Stimulated activated naive B cell treated with anti-CD40 and anti-IgM and Interleukin-4, amounts not matched to agents 10 μg/mL and 1 μg/mL and 100 μg/mL, for 72 hours (primary cell): ENCODE measurements at regions not wholly inside any gene's neighbourhood (a gene's known extent, or its start where the extent isn't known, plus 50 kb on each side); places are given as distances from the start of the nearest gene placed in this dataset.

Experiments
- ATAC-seq, 2 donors: fragments of 150-1000 bp; cut with Tn5 transposase; replicated peaks; 2 replicates each; pipeline ENCODE4 v1.10.0; 2021; ENCODE audit warnings: moderate library complexity in 1 of 2
- DNase-seq: peaks from one replicate; pipeline ENCODE4 v3.0.0; 2021
- H3K27ac Mint-ChIP-seq: one replicate; pipeline ENCODE4 v1.8.0; 2022; ENCODE audit warnings: mild to moderate bottlenecking, mixed read lengths
- H3K27me3 Mint-ChIP-seq, 2 donors: one replicate each; pipeline ENCODE4 v1.8.0; 2022; ENCODE audit warnings: mixed read lengths in 2 of 2
- H3K36me3 Mint-ChIP-seq, 2 donors: one replicate each; pipeline ENCODE4 v1.8.0; 2022; ENCODE audit warnings: mixed read lengths in 2 of 2, mild to moderate bottlenecking in 1 of 2
- H3K4me1 Mint-ChIP-seq, 2 donors: one replicate each; pipeline ENCODE4 v1.8.0; 2022; ENCODE audit warnings: mixed read lengths in 2 of 2, mild to moderate bottlenecking in 1 of 2
- H3K4me3 Mint-ChIP-seq, 2 donors: one replicate each; pipeline ENCODE4 v1.8.0; 2022; ENCODE audit warnings: mild to moderate bottlenecking in 2 of 2, mixed read lengths in 2 of 2, moderate library complexity in 1 of 2
- H3K9me3 Mint-ChIP-seq, 2 donors: one replicate each; pipeline ENCODE4 v1.8.0; 2022; ENCODE audit warnings: mixed read lengths in 2 of 2, mild to moderate bottlenecking in 1 of 2

GRCh38 chr5:102014371-102014770 lies 281.7 kb downstream of the SLCO4C1 start:
- H3K9me3 Mint-ChIP-seq, result no peaks in the 10 kb centered on the region
- H3K36me3 Mint-ChIP-seq, result no peaks in the 10 kb centered on the region
- H3K4me1 Mint-ChIP-seq, result no peaks in the 10 kb centered on the region
- no peaks in the 10 kb centered on the region for H3K27me3 Mint-ChIP-seq
- no peak for DNase-seq
- no peak overlapping the region for H3K4me3 Mint-ChIP-seq
- no peak overlapping the region for H3K27ac Mint-ChIP-seq
- ATAC-seq, result no peak

GRCh38 chr5:102010644-102011043 lies 285.4 kb downstream of the SLCO4C1 start:
- Mint-ChIP-seq H3K4me1 (no peaks in the 10 kb centered on the region), H3K27me3 (no peaks in the 10 kb centered on the region), H3K9me3 (no peaks in the 10 kb centered on the region), H3K36me3 (no peaks in the 10 kb centered on the region), H3K27ac (no peak overlapping the region), H3K4me3 (no peak overlapping the region)
- ATAC-seq, result no peak
- DNase-seq, result no peak

- H3K4me3 Mint-ChIP-seq, result no peak overlapping the region
- ATAC-seq (no peak), DNase-seq (no peak)
- H3K4me1 Mint-ChIP-seq, result no peaks in the 10 kb centered on the region
- no peak overlapping the region for H3K27ac Mint-ChIP-seq
- no peaks in the 10 kb centered on the region for H3K27me3 Mint-ChIP-seq
- no peaks in the 10 kb centered on the region for H3K36me3 Mint-ChIP-seq
- no peaks in the 10 kb centered on the region for H3K9me3 Mint-ChIP-seq
Observed at GRCh38 chr5:101997235-101997634, 298.8 kb downstream of the SLCO4C1 start.

GRCh38 chr5:101995585-101995984 lies 300.5 kb downstream of the SLCO4C1 start:
- H3K4me3 Mint-ChIP-seq, result no peak overlapping the region
- H3K9me3 Mint-ChIP-seq, result no peaks in the 10 kb centered on the region
- no peak for DNase-seq
- no peak for ATAC-seq
- H3K27me3 Mint-ChIP-seq, result no peaks in the 10 kb centered on the region
- H3K36me3 Mint-ChIP-seq, result no peaks in the 10 kb centered on the region
- no peak overlapping the region for H3K27ac Mint-ChIP-seq
- H3K4me1 Mint-ChIP-seq, result no peaks in the 10 kb centered on the region

GRCh38 chr5:101991486-101991885 lies 304.6 kb downstream of the SLCO4C1 start:
- no peak for DNase-seq
- H3K4me1 Mint-ChIP-seq, result no peaks in the 10 kb centered on the region
- no peak overlapping the region for H3K4me3 Mint-ChIP-seq
- H3K9me3 Mint-ChIP-seq, result no peaks in the 10 kb centered on the region
- H3K36me3 Mint-ChIP-seq, result no peaks in the 10 kb centered on the region
- H3K27ac Mint-ChIP-seq, result no peak overlapping the region
- no peaks in the 10 kb centered on the region for H3K27me3 Mint-ChIP-seq
- no peak for ATAC-seq

- Mint-ChIP-seq H3K4me3 (no peak overlapping the region), H3K27me3 (no peaks in the 10 kb centered on the region), H3K27ac (no peak overlapping the region), H3K4me1 (no peaks in the 10 kb centered on the region), H3K9me3 (no peaks in the 10 kb centered on the region), H3K36me3 (no peaks in the 10 kb centered on the region)
- DNase-seq, result no peak
- no peak for ATAC-seq
Observed at GRCh38 chr5:101989659-101990058, 306.4 kb downstream of the SLCO4C1 start.

GRCh38 chr5:101977729-101978345 lies 318.2 kb downstream of the SLCO4C1 start:
- peak; percentile 48 to 50 for ATAC-seq
- DNase-seq, result no peak
- H3K27me3 Mint-ChIP-seq, result no peaks in the 10 kb centered on the region
- H3K4me1 Mint-ChIP-seq, result no peaks in the 10 kb centered on the region
- no peaks in the 10 kb centered on the region for H3K36me3 Mint-ChIP-seq
- no peak overlapping the region for H3K4me3 Mint-ChIP-seq
- H3K27ac Mint-ChIP-seq, result no peak overlapping the region
- no peaks in the 10 kb centered on the region for H3K9me3 Mint-ChIP-seq

GRCh38 chr5:101976933-101977332 lies 319.2 kb downstream of the SLCO4C1 start:
- no peaks in the 10 kb centered on the region for H3K9me3 Mint-ChIP-seq
- no peak overlapping the region for H3K4me3 Mint-ChIP-seq
- ATAC-seq (no peak), DNase-seq (no peak)
- no peak overlapping the region for H3K27ac Mint-ChIP-seq
- H3K27me3 Mint-ChIP-seq, result no peaks in the 10 kb centered on the region
- no peaks in the 10 kb centered on the region for H3K4me1 Mint-ChIP-seq
- H3K36me3 Mint-ChIP-seq, result no peaks in the 10 kb centered on the region

- Mint-ChIP-seq H3K4me3 (no peak overlapping the region), H3K27ac (no peak overlapping the region), H3K4me1 (no peaks in the 10 kb centered on the region), H3K27me3 (no peaks in the 10 kb centered on the region), H3K9me3 (peaks cover 0 to 2% of the 10 kb centered on the region in 2 donors), H3K36me3 (no peaks in the 10 kb centered on the region)
- ATAC-seq (no peak), DNase-seq (no peak)
Observed at GRCh38 chr5:101969742-101970141, 326.3 kb downstream of the SLCO4C1 start.

GRCh38 chr5:101966476-101966875 lies 329.6 kb downstream of the SLCO4C1 start:
- ATAC-seq, result no peak
- Mint-ChIP-seq H3K4me3 (no peak overlapping the region), H3K27ac (no peak overlapping the region), H3K4me1 (no peaks in the 10 kb centered on the region), H3K9me3 (peaks cover 1 to 2% of the 10 kb centered on the region in 2 donors), H3K36me3 (no peaks in the 10 kb centered on the region), H3K27me3 (no peaks in the 10 kb centered on the region)
- no peak for DNase-seq

GRCh38 chr5:101955891-101956290 lies 340.2 kb downstream of the SLCO4C1 start:
- H3K4me1 Mint-ChIP-seq, result no peaks in the 10 kb centered on the region

GRCh38 chr5:101950019-101950418 lies 346.1 kb downstream of the SLCO4C1 start:
- peaks cover 0 to 5% of the 10 kb centered on the region in 2 donors for H3K9me3 Mint-ChIP-seq
- no peaks in the 10 kb centered on the region for H3K27me3 Mint-ChIP-seq
- H3K27ac Mint-ChIP-seq, result no peak overlapping the region
- DNase-seq (no peak), ATAC-seq (no peak)
- H3K4me3 Mint-ChIP-seq, result no peak overlapping the region
- no peaks in the 10 kb centered on the region for H3K4me1 Mint-ChIP-seq
- no peaks in the 10 kb centered on the region for H3K36me3 Mint-ChIP-seq

More at GRCh38 chr5:101955891-101956290, 340.2 kb downstream of the SLCO4C1 start:
- ATAC-seq (no peak), DNase-seq (no peak)
- Mint-ChIP-seq H3K4me3 (no peak overlapping the region), H3K36me3 (no peaks in the 10 kb centered on the region), H3K27me3 (no peaks in the 10 kb centered on the region), H3K27ac (no peak overlapping the region), H3K9me3 (peaks cover 0 to 6% of the 10 kb centered on the region in 2 donors)

GRCh38 chr5:101948615-101949014 lies 347.5 kb downstream of the SLCO4C1 start:
- no peak for DNase-seq
- H3K4me1 Mint-ChIP-seq, result peaks cover 4 to 5% of the 10 kb centered on the region in 2 donors
- no peak overlapping the region for H3K4me3 Mint-ChIP-seq

GRCh38 chr5:101943784-101944183 lies 352.3 kb downstream of the SLCO4C1 start:
- no peak for DNase-seq
- no peak overlapping the region for H3K27ac Mint-ChIP-seq
- no peaks in the 10 kb centered on the region for H3K27me3 Mint-ChIP-seq
- H3K9me3 Mint-ChIP-seq, result peaks cover 0 to 5% of the 10 kb centered on the region in 2 donors
- no peak overlapping the region for H3K4me3 Mint-ChIP-seq
- peaks cover 4 to 8% of the 10 kb centered on the region in 2 donors for H3K4me1 Mint-ChIP-seq
- no peaks in the 10 kb centered on the region for H3K36me3 Mint-ChIP-seq
- peak; percentile 46 to 58 for ATAC-seq

More at GRCh38 chr5:101948615-101949014, 347.5 kb downstream of the SLCO4C1 start:
- no peaks in the 10 kb centered on the region for H3K36me3 Mint-ChIP-seq
- no peaks in the 10 kb centered on the region for H3K27me3 Mint-ChIP-seq
- peaks cover 0 to 4% of the 10 kb centered on the region in 2 donors for H3K9me3 Mint-ChIP-seq
- no peak for ATAC-seq
- no peak overlapping the region for H3K27ac Mint-ChIP-seq

GRCh38 chr5:101942321-101942882 lies 353.7 kb downstream of the SLCO4C1 start:
- DNase-seq (no peak), ATAC-seq (peak; percentile 60 to 69)
- peaks cover 4 to 8% of the 10 kb centered on the region in 2 donors for H3K4me1 Mint-ChIP-seq
- H3K27ac Mint-ChIP-seq, result no peak overlapping the region
- no peaks in the 10 kb centered on the region for H3K27me3 Mint-ChIP-seq
- no peaks in the 10 kb centered on the region for H3K36me3 Mint-ChIP-seq
- no peak overlapping the region for H3K4me3 Mint-ChIP-seq
- H3K9me3 Mint-ChIP-seq, result peaks cover 4 to 5% of the 10 kb centered on the region in 2 donors
